Skeletal muscle satellite cell (primary cell): ENCODE measurements at regions not wholly inside any gene's neighbourhood (a gene's known extent, or its start where the extent isn't known, plus 50 kb on each side); places are given as distances from the start of the nearest gene placed in this dataset.
"Not testable (repeated sequence)": the region's sequence is repeated elsewhere in the genome, so short reads cannot be mapped to it uniquely, and the experiment has no call there.

Experiments
- H3K27me3 ChIP-seq: 2 replicates; pipeline ENCODE4 v1.7.0; 2013; ENCODE audit warnings: low read length; ENCODE audit not compliant: control insufficient read depth, insufficient read depth
- H3K36me3 ChIP-seq: 2 replicates; pipeline ENCODE4 v1.7.0; 2013; ENCODE audit warnings: mild to moderate bottlenecking, control low read depth, low read length; ENCODE audit not compliant: insufficient read depth
- H3K4me1 ChIP-seq: 2 replicates; pipeline ENCODE4 v1.7.0; 2013; ENCODE audit warnings: low read length; ENCODE audit not compliant: control insufficient read depth, insufficient read depth
- H3K4me2 ChIP-seq: 2 replicates; pipeline ENCODE4 v1.7.0; 2013; ENCODE audit warnings: mild to moderate bottlenecking, low read length
- H3K4me3 ChIP-seq: 2 replicates; pipeline ENCODE4 v1.7.0; 2013; ENCODE audit warnings: low read length
- H3K9ac ChIP-seq: 2 replicates; pipeline ENCODE4 v1.7.0; 2013; ENCODE audit warnings: mild to moderate bottlenecking, low read depth, low read length, moderate library complexity
- H3K9me3 ChIP-seq: replicated peaks from 2 replicates; pipeline ENCODE4 v1.7.0; 2013; ENCODE audit warnings: mild to moderate bottlenecking, control low read depth, low read length

GRCh38 chr6:66278115-66278514 lies 571.1 kb upstream of the EYS start:
- Histone ChIP-seq H3K36me3 (no peaks in the 10 kb centered on the region), H3K4me3 (no peak overlapping the region), H3K9me3 (no peaks in the 10 kb centered on the region), H3K4me1 (no peaks in the 10 kb centered on the region), H3K4me2 (no peak overlapping the region), H3K9ac (no peak overlapping the region), H3K27me3 (no peaks in the 10 kb centered on the region)

DNA sequence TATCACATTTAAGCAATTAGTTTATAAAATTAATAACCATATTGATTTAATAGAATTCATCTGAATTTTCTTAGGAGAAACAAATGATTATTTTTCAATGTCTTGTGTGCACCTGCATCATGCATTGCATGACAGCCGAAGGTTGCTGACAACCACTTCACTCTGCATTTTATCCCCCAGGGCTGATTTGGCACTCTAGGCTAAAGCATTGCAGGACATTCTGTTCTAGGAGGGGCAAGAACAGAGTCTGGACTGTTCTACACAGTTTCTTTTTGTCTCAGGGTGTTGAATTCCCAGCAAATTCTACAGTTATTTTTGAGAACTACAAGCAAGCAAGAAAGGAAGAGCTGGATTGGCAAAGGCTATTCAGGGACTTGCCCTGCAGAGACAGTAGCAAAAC lies 570.4 kb upstream of the EYS start:
- no peak overlapping the region for H3K4me2 ChIP-seq
- no peak overlapping the region for H3K9ac ChIP-seq
- no peaks in the 10 kb centered on the region for H3K27me3 ChIP-seq
- H3K9me3 ChIP-seq = no peaks in the 10 kb centered on the region
- no peak overlapping the region for H3K4me3 ChIP-seq
- no peaks in the 10 kb centered on the region for H3K4me1 ChIP-seq
- no peaks in the 10 kb centered on the region for H3K36me3 ChIP-seq

GRCh38 chr6:66265737-66266136 lies 558.7 kb upstream of the EYS start:
- Histone ChIP-seq H3K4me3 (no peak overlapping the region), H3K27me3 (no peaks in the 10 kb centered on the region), H3K4me1 (no peaks in the 10 kb centered on the region), H3K4me2 (no peak overlapping the region), H3K9ac (no peak overlapping the region), H3K9me3 (no peaks in the 10 kb centered on the region), H3K36me3 (no peaks in the 10 kb centered on the region)

DNA sequence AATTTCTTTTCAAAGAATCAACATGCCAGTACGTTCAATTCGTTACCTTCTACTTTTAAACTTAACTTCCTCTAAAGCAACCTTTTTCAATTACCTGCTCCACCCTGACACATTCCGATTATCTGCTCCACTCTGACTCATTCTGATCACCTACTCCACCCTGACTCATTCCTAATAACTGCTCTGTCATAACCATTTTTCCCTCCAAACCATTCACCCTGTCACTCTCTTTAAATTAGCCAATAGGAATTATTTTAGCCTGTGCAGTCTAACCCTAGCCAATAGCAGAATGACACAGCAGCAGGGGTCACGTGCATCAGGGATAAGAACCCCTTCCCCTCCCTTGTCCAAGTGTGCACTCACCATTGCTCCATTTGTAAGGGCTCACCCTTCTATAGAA lies 557.4 kb upstream of the EYS start:
- H3K9ac ChIP-seq = no peak overlapping the region
- no peak overlapping the region for H3K4me2 ChIP-seq
- no peaks in the 10 kb centered on the region for H3K4me1 ChIP-seq
- no peaks in the 10 kb centered on the region for H3K36me3 ChIP-seq
- H3K4me3 ChIP-seq = no peak overlapping the region
- no peaks in the 10 kb centered on the region for H3K27me3 ChIP-seq
- peaks cover 4% of the 10 kb centered on the region for H3K9me3 ChIP-seq

DNA sequence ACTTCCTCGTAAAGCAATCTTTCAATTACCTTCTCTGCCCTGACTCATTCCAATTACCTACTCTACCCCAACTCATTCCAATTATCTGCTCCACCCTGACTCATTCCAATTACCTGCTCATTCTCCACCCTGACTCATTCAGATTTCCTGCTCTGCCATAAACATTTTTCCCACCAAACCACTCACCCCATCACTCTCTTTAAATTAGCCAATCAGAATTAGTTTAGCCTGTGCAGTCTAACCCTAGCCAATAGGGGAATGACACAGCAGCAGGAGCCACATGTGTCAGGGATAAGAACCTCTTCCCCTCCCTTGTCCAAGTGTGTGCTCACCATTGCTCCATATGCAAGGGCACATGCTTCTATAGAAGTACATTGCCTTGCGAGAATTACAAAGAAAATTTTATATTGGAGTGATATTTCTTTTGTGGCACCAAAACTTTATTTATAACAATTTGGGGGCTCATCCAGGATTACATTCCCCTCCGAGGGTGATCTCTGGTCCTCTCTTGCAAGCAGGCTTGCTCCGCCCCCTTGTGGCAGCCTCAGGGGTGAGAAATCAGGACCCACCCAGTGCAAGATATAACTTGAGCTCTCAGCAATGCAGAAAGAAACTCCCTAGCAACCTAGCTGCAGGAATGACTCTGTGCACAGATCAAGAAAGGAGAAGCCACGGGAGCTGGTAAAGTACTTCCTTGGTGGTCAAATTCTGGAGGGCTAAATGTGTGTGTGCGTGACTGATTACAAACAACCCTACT lies 551.9 kb upstream of the EYS start:
- H3K4me3 ChIP-seq, H3K36me3 ChIP-seq, H3K4me2 ChIP-seq, H3K4me1 ChIP-seq, H3K9ac ChIP-seq, H3K27me3 ChIP-seq, H3K9me3 ChIP-seq: not testable (repeated sequence)

GRCh38 chr6:66245231-66245630 lies 538.2 kb upstream of the EYS start:
- H3K4me2 ChIP-seq = no peak overlapping the region
- no peaks in the 10 kb centered on the region for H3K36me3 ChIP-seq
- no peak overlapping the region for H3K9ac ChIP-seq
- no peaks in the 10 kb centered on the region for H3K9me3 ChIP-seq
- H3K27me3 ChIP-seq = no peaks in the 10 kb centered on the region
- H3K4me1 ChIP-seq = no peaks in the 10 kb centered on the region
- no peak overlapping the region for H3K4me3 ChIP-seq

DNA sequence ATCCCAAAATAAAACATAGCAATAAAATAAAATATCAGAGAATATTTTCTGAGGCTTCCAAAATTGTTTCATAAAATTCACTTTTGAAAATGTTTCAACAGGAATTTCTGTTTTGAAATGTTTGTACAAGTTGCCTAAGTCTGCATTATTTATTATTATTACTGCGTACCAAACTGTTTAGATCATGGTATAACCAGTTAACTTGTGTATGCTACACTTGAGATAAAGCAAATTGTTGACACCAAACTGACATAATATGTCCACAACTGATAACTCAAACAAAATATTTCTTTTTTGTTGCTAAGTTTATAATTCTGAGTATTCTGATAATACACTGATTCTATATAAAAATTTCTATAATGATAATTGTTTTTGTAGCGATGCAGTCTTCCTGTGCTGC lies 531.8 kb upstream of the EYS start:
- Histone ChIP-seq H3K9ac (no peak overlapping the region), H3K9me3 (peaks cover 2% of the 10 kb centered on the region), H3K27me3 (no peaks in the 10 kb centered on the region), H3K4me3 (no peak overlapping the region), H3K4me2 (no peak overlapping the region), H3K36me3 (no peaks in the 10 kb centered on the region), H3K4me1 (no peaks in the 10 kb centered on the region)

DNA sequence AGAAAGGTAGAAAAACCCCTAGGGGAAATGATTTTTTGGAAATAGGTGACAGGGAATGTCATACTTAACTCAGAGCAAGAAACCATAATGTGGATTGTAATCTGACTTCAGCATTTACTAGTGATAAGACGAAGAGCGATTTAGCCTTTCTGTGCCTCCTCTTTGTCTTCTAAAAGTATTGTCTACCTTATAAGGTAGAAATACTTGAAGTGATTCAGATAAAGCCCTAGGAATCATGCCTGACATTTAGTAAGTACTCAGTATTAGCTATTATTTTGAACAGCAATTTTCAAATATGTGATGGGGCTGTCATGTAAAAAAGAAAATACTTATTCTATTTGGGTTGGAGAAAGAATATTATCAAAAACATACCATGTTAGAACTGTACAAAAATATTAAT lies 525.9 kb upstream of the EYS start:
- Histone ChIP-seq H3K9ac (no peak overlapping the region), H3K9me3 (peaks cover 2% of the 10 kb centered on the region), H3K4me3 (no peak overlapping the region), H3K4me1 (no peaks in the 10 kb centered on the region), H3K4me2 (no peak overlapping the region), H3K27me3 (no peaks in the 10 kb centered on the region), H3K36me3 (no peaks in the 10 kb centered on the region)

DNA sequence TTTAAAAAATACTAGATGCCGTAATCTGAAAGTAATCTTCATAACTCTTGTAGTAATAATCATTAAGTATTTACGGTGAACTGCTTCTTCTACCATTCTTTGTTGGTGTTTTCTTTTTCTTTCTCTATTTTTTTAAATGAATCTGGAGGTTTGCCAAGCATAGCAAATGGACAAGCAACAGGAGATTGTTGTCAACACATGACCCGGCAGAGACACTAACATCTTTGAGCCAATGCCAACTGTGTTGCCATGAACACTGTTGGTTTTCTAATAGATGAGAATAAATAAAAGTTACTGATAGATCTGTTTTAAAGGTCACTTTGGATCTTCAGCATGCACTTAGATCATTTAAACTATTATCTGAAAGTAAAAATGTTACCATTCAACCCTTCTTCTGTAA lies 523.6 kb upstream of the EYS start:
- Histone ChIP-seq H3K9ac (no peak overlapping the region), H3K27me3 (no peaks in the 10 kb centered on the region), H3K4me3 (no peak overlapping the region), H3K36me3 (no peaks in the 10 kb centered on the region), H3K4me2 (no peak overlapping the region), H3K9me3 (no peaks in the 10 kb centered on the region), H3K4me1 (no peaks in the 10 kb centered on the region)

- Histone ChIP-seq H3K9me3 (no peaks in the 10 kb centered on the region), H3K9ac (no peak overlapping the region), H3K4me3 (no peak overlapping the region), H3K27me3 (no peaks in the 10 kb centered on the region), H3K4me1 (no peaks in the 10 kb centered on the region), H3K36me3 (no peaks in the 10 kb centered on the region), H3K4me2 (no peak overlapping the region)
Observed at GRCh38 chr6:66226109-66226508, 519.1 kb upstream of the EYS start.

DNA sequence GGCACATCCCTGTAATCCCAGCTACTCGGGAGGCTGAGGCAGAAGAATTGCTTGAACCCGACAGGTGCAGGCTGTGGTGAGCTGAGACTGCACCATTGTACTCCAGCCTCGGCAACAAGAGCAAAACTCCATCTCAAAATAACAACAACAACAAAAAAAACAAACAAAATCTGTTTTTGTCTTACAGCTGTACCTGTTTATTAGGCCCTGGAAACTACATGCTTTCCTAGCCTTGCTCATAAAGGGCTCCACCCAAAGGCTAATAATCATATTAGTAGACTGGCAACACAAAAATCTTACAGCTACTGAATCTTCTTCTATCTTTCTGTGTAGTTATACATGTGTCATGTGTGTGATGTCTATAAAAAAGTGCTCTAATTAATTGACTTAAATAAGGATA lies 503.9 kb upstream of the EYS start:
- no peaks in the 10 kb centered on the region for H3K4me1 ChIP-seq
- peaks cover 13% of the 10 kb centered on the region for H3K9me3 ChIP-seq

DNA sequence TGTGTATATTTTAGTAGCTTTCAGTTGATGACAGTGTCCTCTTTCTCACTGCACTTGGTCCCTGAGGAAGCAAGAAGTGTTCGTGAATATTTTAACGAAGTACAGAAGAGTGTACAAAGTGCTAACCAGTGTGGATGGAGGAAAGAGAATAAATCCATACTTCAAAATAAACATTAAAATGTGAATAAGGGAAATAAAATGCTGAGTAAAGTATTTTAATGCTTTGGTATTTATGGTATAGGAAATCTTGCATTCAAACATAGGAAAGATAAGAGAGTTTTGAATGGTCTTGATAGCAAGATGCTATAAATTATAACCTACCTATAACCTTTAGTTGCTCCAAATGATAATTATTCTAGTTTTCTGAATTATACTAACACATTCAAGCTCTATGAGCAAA lies 493.4 kb upstream of the EYS start:
- Histone ChIP-seq H3K9me3 (peaks cover 3% of the 10 kb centered on the region), H3K27me3 (no peaks in the 10 kb centered on the region), H3K4me1 (no peaks in the 10 kb centered on the region), H3K4me2 (no peak overlapping the region), H3K36me3 (no peaks in the 10 kb centered on the region), H3K9ac (no peak overlapping the region), H3K4me3 (no peak overlapping the region)

More for the DNA sequence above, 503.9 kb upstream of the EYS start:
- Histone ChIP-seq H3K9ac (no peak overlapping the region), H3K4me3 (no peak overlapping the region), H3K36me3 (no peaks in the 10 kb centered on the region), H3K4me2 (no peak overlapping the region), H3K27me3 (no peaks in the 10 kb centered on the region)
